Activated gamma-delta T cell (primary cell): ENCODE measurements at regions not wholly inside any gene's neighbourhood (a gene's known extent, or its start where the extent isn't known, plus 50 kb on each side); places are given as distances from the start of the nearest gene placed in this dataset.
"Not testable (repeated sequence)": the region's sequence is repeated elsewhere in the genome, so short reads cannot be mapped to it uniquely, and the experiment has no call there.

Source experiments
- DNase-seq: peaks from one replicate; lab custom pipeline; 2025; lab: John Stamatoyannopoulos, UW

DNA sequence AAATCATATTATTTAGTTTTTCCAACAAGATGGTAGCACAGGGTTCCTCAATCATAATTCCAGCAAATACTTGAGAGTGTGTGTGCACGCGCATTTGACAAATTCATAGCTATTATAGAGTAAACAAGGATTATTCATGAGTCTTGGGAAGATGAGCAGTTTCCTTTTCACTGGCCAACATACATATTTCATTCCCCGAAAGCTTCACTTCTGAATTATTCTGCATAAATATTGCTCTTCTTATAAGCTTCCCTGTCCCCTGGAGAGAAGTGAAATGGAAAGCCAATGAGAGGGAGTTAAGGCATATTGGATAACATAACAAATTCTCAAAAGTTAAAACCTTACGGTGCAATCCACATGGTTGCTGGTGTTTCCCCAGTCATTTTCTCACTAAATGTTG is 386.4 kb upstream of the SEMA6A start:
- DNase-seq = no peak

GRCh38 chr5:116959843-116960242 is 385.2 kb upstream of the SEMA6A start:
- DNase-seq = no peak

GRCh38 chr5:116953251-116953930 is 378.8 kb upstream of the SEMA6A start:
- DNase-seq = no peak

DNA sequence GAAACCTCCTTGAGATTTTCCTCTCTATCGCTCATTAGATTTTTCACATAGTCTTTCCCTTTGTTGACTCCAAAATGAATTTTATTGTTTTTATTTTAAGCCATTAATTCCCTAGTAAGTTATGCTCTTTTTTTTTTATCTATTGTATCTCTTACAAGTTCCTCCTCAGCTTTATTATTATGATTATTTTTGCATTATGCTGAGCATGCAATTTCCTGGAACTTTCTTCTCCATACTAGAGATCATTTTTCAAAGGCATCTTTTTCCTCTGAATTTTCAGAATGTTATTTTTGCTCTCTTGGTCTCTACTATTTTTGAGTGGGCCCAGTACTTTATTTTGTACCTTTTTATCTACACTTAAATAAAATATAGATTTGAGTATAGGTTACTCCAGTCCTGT is 376.6 kb upstream of the SEMA6A start:
- DNase-seq = no peak

- no peak for DNase-seq
Measured at GRCh38 chr5:116947691-116948528, 373.3 kb upstream of the SEMA6A start.

GRCh38 chr5:116945613-116946382 is 371.2 kb upstream of the SEMA6A start:
- DNase-seq = not testable (repeated sequence)

GRCh38 chr5:116944183-116944582 is 369.6 kb upstream of the SEMA6A start:
- DNase-seq = no peak

DNA sequence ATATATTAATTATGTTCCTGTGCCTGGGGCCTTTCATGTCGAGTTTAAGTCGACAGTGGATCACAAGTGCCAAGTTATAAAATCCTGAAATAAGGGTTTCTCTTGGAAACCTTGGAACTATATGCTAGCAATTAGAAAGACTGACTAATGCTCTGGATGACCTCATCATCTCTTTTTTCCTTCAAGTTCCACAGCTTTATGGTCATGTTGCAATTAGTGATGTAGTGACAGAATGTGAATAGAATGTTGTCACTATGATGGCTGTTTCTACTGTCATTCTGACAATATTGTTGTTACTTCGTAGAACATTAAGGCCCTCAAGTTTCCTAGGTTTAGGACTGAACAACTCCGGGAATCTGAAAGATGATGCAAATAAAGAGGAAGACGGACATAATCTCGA is 368.0 kb upstream of the SEMA6A start:
- DNase-seq = no peak

GRCh38 chr5:116939641-116940040 is 365.0 kb upstream of the SEMA6A start:
- DNase-seq = no peak

- DNase-seq = no peak
Measured at GRCh38 chr5:116938488-116938887, 363.9 kb upstream of the SEMA6A start.

DNA sequence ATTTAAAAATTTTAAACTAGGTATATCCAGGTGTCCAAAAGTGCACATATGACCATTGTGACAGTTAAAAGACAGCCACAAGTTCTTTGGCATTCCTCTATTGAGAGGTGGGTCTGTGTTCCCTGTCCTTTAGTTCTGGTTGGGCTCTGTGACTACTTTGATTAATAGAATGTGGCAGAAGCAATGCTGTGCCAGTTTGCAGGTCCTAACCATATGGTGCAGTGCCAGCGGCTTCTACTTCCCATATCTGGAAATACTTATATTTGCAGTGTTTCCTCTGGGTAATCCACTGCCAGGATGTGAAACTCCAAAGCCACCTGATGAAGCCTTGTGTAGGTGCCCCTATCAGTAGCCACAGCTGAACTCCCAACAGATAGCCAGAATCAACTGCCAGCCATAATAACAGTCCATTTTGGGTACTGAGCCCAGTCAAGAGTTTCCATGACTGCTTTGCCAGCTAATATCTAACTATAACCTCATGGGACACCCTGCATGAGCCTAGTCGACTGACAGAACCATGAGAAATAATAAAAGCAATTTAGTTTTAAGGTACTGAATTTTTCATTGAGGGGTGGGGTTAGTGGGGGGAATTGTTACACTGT is 361.0 kb upstream of the SEMA6A start:
- no peak for DNase-seq

DNA sequence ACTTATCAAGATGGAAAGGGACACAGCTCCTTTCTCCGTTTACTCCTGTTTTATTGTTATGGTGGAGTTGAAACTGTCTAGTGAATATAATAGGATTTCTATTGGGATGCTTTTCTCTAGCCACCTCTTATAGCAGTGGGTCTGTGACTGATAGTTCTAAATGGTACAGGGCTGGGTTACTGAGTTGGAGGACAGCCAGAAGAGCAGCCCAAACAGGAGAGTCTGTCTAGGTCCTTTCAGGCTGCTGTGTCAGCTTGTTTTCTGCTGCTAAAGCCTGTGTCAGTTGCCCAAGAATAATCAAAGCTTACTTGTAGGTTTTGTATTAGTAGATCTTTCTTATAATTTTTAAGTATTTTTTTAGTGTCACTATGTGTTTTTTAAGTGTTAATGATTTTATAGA is 356.0 kb upstream of the SEMA6A start:
- DNase-seq = no peak

GRCh38 chr5:116923344-116923743 is 348.7 kb upstream of the SEMA6A start:
- no peak for DNase-seq

GRCh38 chr5:116922532-116922931 is 347.9 kb upstream of the SEMA6A start:
- DNase-seq = no peak

DNA sequence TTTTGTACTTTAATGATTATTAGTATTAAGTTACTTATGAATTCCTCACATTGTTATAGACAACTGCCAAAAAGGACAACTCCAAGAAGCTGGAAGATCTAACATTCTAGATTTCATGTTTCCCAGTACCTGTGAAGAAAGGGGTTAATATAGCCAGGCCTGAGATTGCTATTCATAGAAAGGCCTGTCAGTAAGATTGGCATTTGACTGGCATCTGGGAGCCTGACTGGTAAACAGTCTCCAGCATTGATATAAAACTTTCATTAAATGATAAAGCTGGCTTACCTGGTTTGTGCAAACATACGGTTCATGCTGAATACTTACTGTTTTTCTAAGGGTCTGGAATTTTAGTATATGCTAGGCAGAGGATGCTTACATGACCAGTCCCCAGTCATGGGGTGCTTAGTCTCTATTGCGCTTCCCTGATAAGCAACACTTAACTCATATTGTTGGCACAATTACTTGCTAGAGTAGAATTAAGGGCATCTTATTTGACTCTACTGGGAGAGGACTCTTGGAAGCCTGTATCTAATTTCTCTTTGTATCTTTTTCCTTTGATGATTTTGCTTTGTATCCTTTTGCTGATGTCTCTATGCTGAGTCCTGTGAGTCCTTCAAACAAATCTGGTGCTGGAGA is 340.4 kb upstream of the SEMA6A start:
- DNase-seq = no peak

DNA sequence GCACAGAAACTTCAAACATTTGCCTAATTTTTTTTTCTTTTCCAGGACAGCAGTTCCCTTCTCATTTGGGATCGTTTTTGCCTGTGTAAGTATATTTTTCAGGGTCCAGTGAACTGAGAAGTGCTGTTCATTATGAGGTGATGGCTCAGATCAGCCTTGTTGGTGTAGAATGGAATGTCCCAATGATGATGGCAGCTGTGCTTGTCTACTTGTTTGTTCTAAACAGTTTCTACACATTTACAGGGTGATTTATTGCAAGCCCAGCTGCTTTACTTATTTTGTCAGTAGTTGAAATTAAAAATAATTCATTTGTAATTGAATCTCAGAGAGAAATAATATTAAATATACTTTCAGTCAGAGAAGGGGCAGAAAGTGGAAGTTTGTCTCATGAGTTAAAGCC is 337.6 kb upstream of the SEMA6A start:
- DNase-seq = no peak

DNA sequence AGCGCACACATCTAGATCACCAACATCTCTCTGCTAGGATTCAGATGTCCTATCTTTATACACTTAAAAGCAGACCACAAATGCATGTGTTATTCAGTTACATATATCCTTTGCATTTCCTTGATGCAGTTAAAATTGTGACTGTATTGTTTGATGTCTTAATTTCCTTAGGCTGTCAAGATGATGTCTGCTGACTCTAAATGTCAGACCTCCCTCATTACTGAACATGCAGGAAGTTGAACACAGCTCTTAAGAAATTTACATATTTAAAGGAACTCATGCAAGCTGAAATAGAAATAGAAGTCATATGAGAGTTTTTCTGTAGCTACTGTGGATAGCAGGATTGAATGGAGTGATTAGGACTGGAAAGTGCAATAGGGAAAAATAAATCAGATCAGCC is 336.5 kb upstream of the SEMA6A start:
- no peak for DNase-seq

DNA sequence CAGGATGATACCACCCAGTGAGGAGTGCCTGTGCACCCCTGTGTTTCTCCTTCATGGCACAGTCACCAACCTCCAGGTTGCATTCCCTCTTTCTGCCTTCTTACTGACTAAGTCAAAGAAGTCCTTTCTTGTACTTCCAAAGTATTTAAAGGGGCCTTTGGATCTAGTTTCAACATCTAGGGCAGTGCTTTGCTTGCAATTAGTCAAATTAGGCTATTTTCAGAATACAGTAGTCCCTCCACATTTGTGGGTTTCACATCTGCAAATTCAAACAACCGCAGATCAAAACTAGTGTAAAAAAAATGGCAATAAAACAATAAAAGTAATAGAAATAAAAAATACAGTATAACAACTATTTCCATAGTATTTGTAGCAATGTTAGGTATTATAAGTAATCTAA is 333.9 kb upstream of the SEMA6A start:
- DNase-seq = no peak

- DNase-seq = no peak
Measured at GRCh38 chr5:116905885-116906284, 331.3 kb upstream of the SEMA6A start.

- no peak for DNase-seq
Measured at GRCh38 chr5:116900793-116901192, 326.2 kb upstream of the SEMA6A start.

DNA sequence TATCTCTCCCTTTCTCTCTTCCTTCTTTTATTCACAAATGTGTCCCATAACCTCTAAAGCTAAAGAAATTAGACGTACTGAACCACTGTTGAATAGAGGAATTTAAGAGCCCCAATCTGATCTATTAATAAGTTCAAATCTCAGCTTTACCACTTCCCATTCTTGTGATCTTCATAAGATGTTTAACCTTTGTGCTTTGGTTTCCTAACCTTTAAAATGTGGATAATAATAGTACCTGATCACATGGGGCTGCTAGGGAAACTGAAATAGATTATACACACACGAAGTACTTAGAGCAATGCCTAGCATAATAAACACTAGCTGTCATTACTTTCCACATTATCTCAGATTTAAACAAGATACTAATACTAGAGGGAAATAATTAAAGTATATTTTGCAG is 324.3 kb upstream of the SEMA6A start:
- DNase-seq = no peak

- no peak for DNase-seq
Measured at GRCh38 chr5:116897291-116897690, 322.7 kb upstream of the SEMA6A start.
